MM.1S (cell line): ENCODE measurements at regions not wholly inside any gene's neighbourhood (a gene's known extent, or its start where the extent isn't known, plus 50 kb on each side); places are given as distances from the start of the nearest gene placed in this dataset.

Experiments
- DNase-seq: peaks from one replicate; pipeline ENCODE4 v3.0.0-alpha.2; 2015
- H2AFZ ChIP-seq: fragments of 300-600 bp; sonication (generic); 2 replicates; pipeline ENCODE4 v1.6.0; 2016; ENCODE audit warnings: antibody characterized with exemption, low read length
- H3F3A ChIP-seq: fragments of 300-600 bp; sonication (generic); 2 replicates; pipeline ENCODE4 v1.6.1; 2016; ENCODE audit warnings: mild to moderate bottlenecking, antibody characterized with exemption, low read length, moderate library complexity, mixed read lengths; ENCODE audit not compliant: insufficient read depth
- H3K27ac ChIP-seq: fragments of 300-600 bp; sonication (generic); 2 replicates; pipeline ENCODE4 v1.5.1; 2016; ENCODE audit warnings: mild to moderate bottlenecking, low read length
- H3K27me3 ChIP-seq: fragments of 300-600 bp; sonication (generic); replicated peaks from 2 replicates; pipeline ENCODE4 v1.6.0; 2016; ENCODE audit warnings: low read length; ENCODE audit not compliant: insufficient read depth
- H3K36me3 ChIP-seq: fragments of 300-600 bp; sonication (generic); replicated peaks from 2 replicates; pipeline ENCODE4 v1.6.1; 2016; ENCODE audit warnings: mild to moderate bottlenecking, low read length, mixed read lengths; ENCODE audit not compliant: insufficient read depth
- H3K4me1 ChIP-seq: fragments of 300-600 bp; sonication (generic); 2 replicates; pipeline ENCODE4 v1.6.1; 2016; ENCODE audit warnings: low read length, mixed read lengths
- H3K4me2 ChIP-seq: fragments of 300-600 bp; sonication (generic); 2 replicates; pipeline ENCODE4 v1.6.0; 2016; ENCODE audit warnings: low read depth, low read length
- H3K4me3 ChIP-seq: fragments of 300-600 bp; sonication (generic); 2 replicates; pipeline ENCODE4 v1.5.1; 2016; ENCODE audit warnings: low read length, mixed read lengths
- H3K79me2 ChIP-seq: fragments of 300-600 bp; sonication (generic); 2 replicates; pipeline ENCODE4 v1.6.1; 2016; ENCODE audit warnings: mixed run types, low read length, mixed read lengths
- H3K9ac ChIP-seq: fragments of 300-600 bp; sonication (generic); 2 replicates; pipeline ENCODE4 v1.6.1; 2016; ENCODE audit warnings: low read length, mixed read lengths
- H3K9me2 ChIP-seq: fragments of 300-600 bp; sonication (generic); replicated peaks from 2 replicates; pipeline ENCODE4 v1.6.1; 2016; ENCODE audit warnings: mild to moderate bottlenecking, low read length, mixed read lengths; ENCODE audit not compliant: insufficient read depth
- H3K9me3 ChIP-seq: fragments of 300-600 bp; sonication (generic); replicated peaks from 2 replicates; pipeline ENCODE4 v1.6.1; 2016; ENCODE audit warnings: mild to moderate bottlenecking, low read length, mixed read lengths; ENCODE audit not compliant: insufficient read depth
- H4K20me1 ChIP-seq: fragments of 300-600 bp; sonication (generic); 2 replicates; pipeline ENCODE4 v1.6.1; 2016; ENCODE audit warnings: mild to moderate bottlenecking, low read length, moderate library complexity, mixed read lengths; ENCODE audit not compliant: insufficient read depth
- EZH2 ChIP-seq: fragments of 300-600 bp; sonication (generic); optimal IDR thresholded peaks from 2 replicates; pipeline ENCODE3; 2017; ENCODE audit warnings: low read depth, mild to moderate bottlenecking, antibody characterized with exemption, low read length, mixed read lengths
- EZH2phosphoT487 ChIP-seq: fragments of 300-600 bp; sonication (generic); IDR thresholded peaks from 2 replicates; pipeline ENCODE4 v1.6.1; 2018; ENCODE audit warnings: antibody characterized with exemption, low read length
- TF ChIP-seq, protein P1 (sequence below): fragments of 300-600 bp; sonication (generic); IDR thresholded peaks from 2 replicates; pipeline ENCODE4 v1.5.1; 2016; ENCODE audit warnings: antibody characterized with exemption, low read length, mixed read lengths

DNA sequence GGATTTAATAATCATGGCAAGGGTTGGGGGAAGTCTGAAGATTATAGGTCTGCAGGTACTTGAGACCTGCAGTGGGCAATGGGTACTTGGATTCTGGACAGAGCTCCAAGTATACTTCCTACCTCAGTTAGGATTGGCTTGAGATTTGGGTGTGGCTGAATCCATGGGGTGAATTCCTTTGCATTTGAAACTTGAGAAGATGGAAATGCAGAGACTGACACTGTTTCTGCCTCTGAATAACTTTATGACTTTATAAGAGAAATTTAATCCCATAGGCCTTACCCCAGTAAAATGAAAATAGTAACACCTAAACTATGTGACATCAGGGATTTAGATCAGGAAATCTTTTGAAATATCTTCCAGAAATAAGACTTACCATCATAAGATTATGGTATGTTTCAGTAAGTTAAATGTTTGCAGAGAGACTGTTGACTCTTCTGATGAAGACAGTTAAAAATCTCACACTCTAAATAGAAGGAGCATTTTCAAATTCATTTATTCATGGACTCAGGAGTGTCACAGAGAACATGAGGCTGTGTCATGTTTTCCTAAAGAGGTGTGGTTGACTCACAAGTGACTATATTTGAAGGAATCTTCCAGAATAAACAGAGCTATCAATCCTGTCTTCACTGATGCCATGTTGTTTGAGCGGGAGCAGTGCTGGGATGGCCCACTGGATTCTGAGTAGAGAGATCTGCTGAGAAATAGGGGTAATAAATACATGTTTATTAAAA lies 513.5 kb upstream of the NR3C2 start:
- no peaks in the 10 kb centered on the region for H3F3A ChIP-seq
- H3K4me2 ChIP-seq: no peak overlapping the region
- H4K20me1 ChIP-seq: no peaks in the 10 kb centered on the region
- no peaks in the 10 kb centered on the region for H3K9me2 ChIP-seq
- H3K79me2 ChIP-seq: no peaks in the 10 kb centered on the region
- no peak overlapping the region for H2AFZ ChIP-seq
- no peaks in the 10 kb centered on the region for H3K27me3 ChIP-seq
- H3K36me3 ChIP-seq: no peaks in the 10 kb centered on the region
- no peaks in the 10 kb centered on the region for H3K4me1 ChIP-seq
- no peak for DNase-seq
- no peaks in the 10 kb centered on the region for H3K9me3 ChIP-seq
- H3K9ac ChIP-seq: no peak overlapping the region
- no peak overlapping the region for H3K27ac ChIP-seq
- H3K4me3 ChIP-seq: no peak overlapping the region
- TF ChIP-seq EZH2phosphoT487: no peak
- TF ChIP-seq EZH2: no peak
- TF ChIP-seq, protein P1, sequence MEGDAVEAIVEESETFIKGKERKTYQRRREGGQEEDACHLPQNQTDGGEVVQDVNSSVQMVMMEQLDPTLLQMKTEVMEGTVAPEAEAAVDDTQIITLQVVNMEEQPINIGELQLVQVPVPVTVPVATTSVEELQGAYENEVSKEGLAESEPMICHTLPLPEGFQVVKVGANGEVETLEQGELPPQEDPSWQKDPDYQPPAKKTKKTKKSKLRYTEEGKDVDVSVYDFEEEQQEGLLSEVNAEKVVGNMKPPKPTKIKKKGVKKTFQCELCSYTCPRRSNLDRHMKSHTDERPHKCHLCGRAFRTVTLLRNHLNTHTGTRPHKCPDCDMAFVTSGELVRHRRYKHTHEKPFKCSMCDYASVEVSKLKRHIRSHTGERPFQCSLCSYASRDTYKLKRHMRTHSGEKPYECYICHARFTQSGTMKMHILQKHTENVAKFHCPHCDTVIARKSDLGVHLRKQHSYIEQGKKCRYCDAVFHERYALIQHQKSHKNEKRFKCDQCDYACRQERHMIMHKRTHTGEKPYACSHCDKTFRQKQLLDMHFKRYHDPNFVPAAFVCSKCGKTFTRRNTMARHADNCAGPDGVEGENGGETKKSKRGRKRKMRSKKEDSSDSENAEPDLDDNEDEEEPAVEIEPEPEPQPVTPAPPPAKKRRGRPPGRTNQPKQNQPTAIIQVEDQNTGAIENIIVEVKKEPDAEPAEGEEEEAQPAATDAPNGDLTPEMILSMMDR: no peak

DNA sequence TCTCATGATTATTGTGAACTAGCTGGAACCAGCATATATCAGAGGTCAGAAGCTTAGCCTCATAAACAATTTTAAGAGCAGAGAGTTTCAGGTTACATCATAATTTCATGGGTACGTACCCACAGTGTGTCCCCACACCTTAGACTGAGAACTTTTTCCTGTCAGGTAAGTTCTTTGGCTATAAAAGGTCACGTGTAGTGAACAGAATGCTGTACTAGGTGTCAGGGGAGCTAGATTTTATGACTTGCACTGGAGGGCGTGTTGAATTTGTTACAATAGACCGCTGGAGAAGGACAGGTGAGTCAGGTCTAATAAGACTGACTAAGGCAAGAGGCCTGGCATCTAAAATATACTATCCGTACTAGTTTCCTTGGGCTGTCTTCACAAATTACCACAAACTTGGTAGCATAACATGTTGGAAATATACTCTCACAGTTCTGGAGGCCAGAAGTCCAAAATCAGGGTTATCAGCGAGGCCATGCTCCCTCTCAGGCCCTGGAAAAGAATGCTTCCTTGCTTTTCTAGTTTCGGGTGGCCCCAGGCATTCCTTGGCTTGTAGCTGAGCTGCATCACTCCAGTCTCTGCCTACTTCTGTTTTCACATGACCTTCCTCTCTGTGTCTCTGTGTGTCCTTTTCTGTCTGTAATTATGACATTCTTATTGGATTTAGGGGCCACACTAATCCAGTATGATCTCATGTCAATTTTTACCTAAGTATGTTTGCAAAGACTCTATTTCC lies 512.0 kb upstream of the NR3C2 start:
- Histone ChIP-seq H3K9me2 (no peaks in the 10 kb centered on the region), H3K4me1 (no peaks in the 10 kb centered on the region), H3K27ac (no peak overlapping the region), H3K9ac (no peak overlapping the region), H3K79me2 (no peaks in the 10 kb centered on the region), H3K9me3 (no peaks in the 10 kb centered on the region), H3K4me2 (no peak overlapping the region), H3F3A (no peaks in the 10 kb centered on the region), H3K4me3 (no peak overlapping the region), H3K36me3 (no peaks in the 10 kb centered on the region), H3K27me3 (no peaks in the 10 kb centered on the region), H4K20me1 (no peaks in the 10 kb centered on the region), H2AFZ (no peak overlapping the region)
- no peak for DNase-seq
- TF ChIP-seq EZH2: no peak
- no peak for TF ChIP-seq EZH2phosphoT487
- TF ChIP-seq, protein P1: no peak

DNA sequence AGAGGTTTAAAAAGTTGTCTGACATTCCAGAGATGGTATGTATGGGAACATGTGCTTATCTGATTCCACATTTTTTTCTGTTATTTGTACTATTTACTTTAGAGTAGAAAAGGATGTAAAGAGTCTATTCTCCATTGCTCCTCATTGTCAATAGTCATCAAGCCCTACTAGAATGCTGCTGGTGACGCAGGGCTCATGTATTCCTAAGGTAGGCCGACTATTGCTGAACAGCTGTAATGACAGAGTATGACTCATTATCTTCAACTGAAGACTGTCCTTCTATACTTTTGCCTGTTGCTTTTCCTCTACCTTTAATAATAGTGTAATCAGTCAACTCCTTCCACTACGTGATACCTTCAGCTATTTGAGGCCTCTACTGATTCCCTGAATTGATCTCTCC lies 509.1 kb upstream of the NR3C2 start:
- Histone ChIP-seq H3K9ac (no peak overlapping the region), H3K27me3 (no peaks in the 10 kb centered on the region), H3F3A (no peaks in the 10 kb centered on the region), H3K4me2 (no peak overlapping the region), H2AFZ (no peak overlapping the region), H3K4me1 (no peaks in the 10 kb centered on the region), H3K27ac (no peak overlapping the region), H4K20me1 (no peaks in the 10 kb centered on the region), H3K36me3 (no peaks in the 10 kb centered on the region), H3K4me3 (no peak overlapping the region), H3K79me2 (no peaks in the 10 kb centered on the region), H3K9me3 (no peaks in the 10 kb centered on the region), H3K9me2 (no peaks in the 10 kb centered on the region)
- DNase-seq: no peak
- TF ChIP-seq EZH2phosphoT487 (no peak), EZH2 (no peak)
- TF ChIP-seq, protein P1: no peak
